ENCODE measurements at regions not wholly inside any gene's neighbourhood (a gene's known extent, or its start where the extent isn't known, plus 50 kb on each side); places are given as distances from the start of the nearest gene placed in this dataset.

GRCh38 chr4:178066338-178066941 is 624.2 kb upstream of the AGA start:
- DNase-seq = no peak

GRCh38 chr4:178068136-178068535 is 625.9 kb upstream of the AGA start:
- no peak for DNase-seq

- DNase-seq = no peak
Measured at GRCh38 chr4:178070163-178070562, 627.9 kb upstream of the AGA start.

GRCh38 chr4:178080312-178080711 is 638.1 kb upstream of the AGA start:
- no peak for DNase-seq

- no peak for DNase-seq
Measured at GRCh38 chr4:178081176-178081575, 638.9 kb upstream of the AGA start.

GRCh38 chr4:178081896-178082295 is 639.7 kb upstream of the AGA start:
- DNase-seq = no peak

GRCh38 chr4:178082906-178083305 is 640.7 kb upstream of the AGA start:
- DNase-seq = no peak

- no peak for DNase-seq
Measured at GRCh38 chr4:178083968-178084367, 641.7 kb upstream of the AGA start.

- DNase-seq = no peak
Measured at GRCh38 chr4:178086320-178086719, 644.1 kb upstream of the AGA start.

GRCh38 chr4:178090640-178091411 is 648.6 kb upstream of the AGA start:
- no peak for DNase-seq

GRCh38 chr4:178102139-178102538 is 659.9 kb upstream of the AGA start:
- DNase-seq = no peak

- no peak for DNase-seq
Measured at GRCh38 chr4:178105242-178105641, 663.0 kb upstream of the AGA start.

- DNase-seq = no peak
Measured at GRCh38 chr4:178136736-178137345, 694.6 kb upstream of the AGA start.

- DNase-seq = no peak
Measured at GRCh38 chr4:178137732-178138471, 695.7 kb upstream of the AGA start.

GRCh38 chr4:178138491-178138890 is 696.3 kb upstream of the AGA start:
- no peak for DNase-seq

GRCh38 chr4:178140326-178140915 is 698.2 kb upstream of the AGA start:
- DNase-seq = no peak

GRCh38 chr4:178142724-178143123 is 700.5 kb upstream of the AGA start:
- DNase-seq = no peak

GRCh38 chr4:178148106-178148505 is 705.9 kb upstream of the AGA start:
- no peak for DNase-seq

GRCh38 chr4:178165251-178165950 is 723.2 kb upstream of the AGA start:
- DNase-seq = no peak

- DNase-seq = no peak
Measured at GRCh38 chr4:178165951-178166308, 723.7 kb upstream of the AGA start.

GRCh38 chr4:178173771-178174170 is 731.5 kb upstream of the AGA start:
- no peak for DNase-seq

GRCh38 chr4:178174756-178175155 is 732.5 kb upstream of the AGA start:
- DNase-seq = no peak

- DNase-seq = no peak
Measured at GRCh38 chr4:178185517-178185916, 743.3 kb upstream of the AGA start.

Data from activated effector memory CD4-positive, alpha-beta T cell treated with Interleukin-2 at 50 U/mL for 16 hours (primary cell).